GM12878 (cell line): ENCODE measurements at regions not wholly inside any gene's neighbourhood (a gene's known extent, or its start where the extent isn't known, plus 50 kb on each side); places are given as distances from the start of the nearest gene placed in this dataset.

Experiments
- BHLHE40 ChIP-seq, 2 experiments: fragments of 450-650 bp in 1 of 2; IDR thresholded peaks; 2 replicates each; pipeline ENCODE4 v1.6.1; 2011 to 2017; ENCODE audit warnings: low read depth in 2 of 2, borderline replicate concordance in 1 of 2, improper control_type of control experiment in 1 of 2, low read length in 1 of 2, mild to moderate bottlenecking in 1 of 2
- GABPA ChIP-seq: IDR thresholded peaks from 2 replicates; pipeline ENCODE4 v1.6.1; 2014; ENCODE audit warnings: antibody characterized with exemption, low read depth, mild to moderate bottlenecking, inconsistent platforms
- MTA2 ChIP-seq: fragments of 450-650 bp; IDR thresholded peaks from 2 replicates; pipeline ENCODE4 v1.6.1; 2016; ENCODE audit warnings: low read depth, mild to moderate bottlenecking, moderate library complexity
- POLR2AphosphoS5 ChIP-seq: IDR thresholded peaks from 2 replicates; pipeline ENCODE4 v1.6.1; 2011; ENCODE audit warnings: mild to moderate bottlenecking, low read length, inconsistent platforms
- TCF3 ChIP-seq: IDR thresholded peaks from 2 replicates; pipeline ENCODE4 v1.6.1; 2012; ENCODE audit warnings: low read depth, mild to moderate bottlenecking, low read length, borderline replicate concordance; ENCODE audit not compliant: insufficient read depth
- YBX1 ChIP-seq: fragments of 450-650 bp; IDR thresholded peaks from 2 replicates; pipeline ENCODE4 v1.6.1; 2016; ENCODE audit warnings: antibody characterized with exemption
- TF ChIP-seq, protein P1 (sequence below): IDR thresholded peaks from 2 replicates; pipeline ENCODE4 v1.6.1; 2012; ENCODE audit warnings: improper control_type of control experiment, low read depth, low read length; ENCODE audit not compliant: insufficient replicate concordance
- TF ChIP-seq, protein P2 (sequence below): fragments of 450-650 bp; formaldehyde crosslinking; IDR thresholded peaks from 2 replicates; pipeline ENCODE4 v1.5.0; 2022; ENCODE audit warnings: mild to moderate bottlenecking, missing genetic modification characterization
- TF ChIP-seq, protein P3 (sequence below): IDR thresholded peaks from 2 replicates; pipeline ENCODE4 v1.6.1; 2011; ENCODE audit warnings: low read depth, low read length, improper control_type of control experiment, borderline replicate concordance
- TF ChIP-seq, protein P4 (sequence below): IDR thresholded peaks from 2 replicates; pipeline ENCODE4 v1.6.1; 2011; ENCODE audit warnings: borderline replicate concordance, low read depth, mild to moderate bottlenecking, moderate library complexity, low read length; ENCODE audit not compliant: insufficient read depth, poor library complexity, severe bottlenecking
- TF ChIP-seq, protein P5 (sequence below): fragments of 450-650 bp; IDR thresholded peaks from 2 replicates; pipeline ENCODE4 v1.6.1; 2018; ENCODE audit warnings: borderline replicate concordance, mild to moderate bottlenecking; ENCODE audit not compliant: partially characterized antibody
- TF ChIP-seq, protein P6 (sequence below): fragments of 450-650 bp; IDR thresholded peaks from 2 replicates; pipeline ENCODE4 v1.6.1; 2017; ENCODE audit warnings: mild to moderate bottlenecking

DNA sequence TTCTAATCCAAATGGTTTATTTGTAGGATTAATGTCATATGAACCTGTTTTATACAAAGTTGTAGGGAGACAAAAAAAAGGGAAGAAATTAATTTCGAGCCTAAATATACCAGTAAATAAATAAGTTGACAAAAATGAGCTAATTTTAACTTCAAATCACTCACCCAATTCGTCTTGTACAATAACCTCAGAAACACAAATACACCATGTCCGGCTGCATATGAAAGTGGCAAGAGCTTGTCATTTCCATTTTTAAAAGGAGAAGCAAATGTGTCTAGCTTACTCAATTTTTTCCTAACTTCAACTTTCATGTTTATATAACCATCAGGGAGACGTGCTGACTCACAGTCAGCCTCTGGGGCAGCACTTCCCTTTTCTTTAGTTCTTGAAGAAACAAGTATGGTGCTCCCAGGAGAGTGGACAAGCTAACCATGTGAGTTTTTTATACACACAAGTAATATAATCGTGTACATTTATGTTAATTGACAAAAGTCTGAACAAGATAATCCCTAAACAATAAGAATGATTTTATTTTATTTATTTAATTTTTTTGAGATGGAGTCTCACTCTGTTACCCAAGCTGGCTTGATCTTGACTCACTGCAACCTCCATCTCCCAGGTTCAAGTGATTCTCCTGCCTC is 55.5 kb upstream of the SGK1 start (continued):
- TF ChIP-seq, protein P1, sequence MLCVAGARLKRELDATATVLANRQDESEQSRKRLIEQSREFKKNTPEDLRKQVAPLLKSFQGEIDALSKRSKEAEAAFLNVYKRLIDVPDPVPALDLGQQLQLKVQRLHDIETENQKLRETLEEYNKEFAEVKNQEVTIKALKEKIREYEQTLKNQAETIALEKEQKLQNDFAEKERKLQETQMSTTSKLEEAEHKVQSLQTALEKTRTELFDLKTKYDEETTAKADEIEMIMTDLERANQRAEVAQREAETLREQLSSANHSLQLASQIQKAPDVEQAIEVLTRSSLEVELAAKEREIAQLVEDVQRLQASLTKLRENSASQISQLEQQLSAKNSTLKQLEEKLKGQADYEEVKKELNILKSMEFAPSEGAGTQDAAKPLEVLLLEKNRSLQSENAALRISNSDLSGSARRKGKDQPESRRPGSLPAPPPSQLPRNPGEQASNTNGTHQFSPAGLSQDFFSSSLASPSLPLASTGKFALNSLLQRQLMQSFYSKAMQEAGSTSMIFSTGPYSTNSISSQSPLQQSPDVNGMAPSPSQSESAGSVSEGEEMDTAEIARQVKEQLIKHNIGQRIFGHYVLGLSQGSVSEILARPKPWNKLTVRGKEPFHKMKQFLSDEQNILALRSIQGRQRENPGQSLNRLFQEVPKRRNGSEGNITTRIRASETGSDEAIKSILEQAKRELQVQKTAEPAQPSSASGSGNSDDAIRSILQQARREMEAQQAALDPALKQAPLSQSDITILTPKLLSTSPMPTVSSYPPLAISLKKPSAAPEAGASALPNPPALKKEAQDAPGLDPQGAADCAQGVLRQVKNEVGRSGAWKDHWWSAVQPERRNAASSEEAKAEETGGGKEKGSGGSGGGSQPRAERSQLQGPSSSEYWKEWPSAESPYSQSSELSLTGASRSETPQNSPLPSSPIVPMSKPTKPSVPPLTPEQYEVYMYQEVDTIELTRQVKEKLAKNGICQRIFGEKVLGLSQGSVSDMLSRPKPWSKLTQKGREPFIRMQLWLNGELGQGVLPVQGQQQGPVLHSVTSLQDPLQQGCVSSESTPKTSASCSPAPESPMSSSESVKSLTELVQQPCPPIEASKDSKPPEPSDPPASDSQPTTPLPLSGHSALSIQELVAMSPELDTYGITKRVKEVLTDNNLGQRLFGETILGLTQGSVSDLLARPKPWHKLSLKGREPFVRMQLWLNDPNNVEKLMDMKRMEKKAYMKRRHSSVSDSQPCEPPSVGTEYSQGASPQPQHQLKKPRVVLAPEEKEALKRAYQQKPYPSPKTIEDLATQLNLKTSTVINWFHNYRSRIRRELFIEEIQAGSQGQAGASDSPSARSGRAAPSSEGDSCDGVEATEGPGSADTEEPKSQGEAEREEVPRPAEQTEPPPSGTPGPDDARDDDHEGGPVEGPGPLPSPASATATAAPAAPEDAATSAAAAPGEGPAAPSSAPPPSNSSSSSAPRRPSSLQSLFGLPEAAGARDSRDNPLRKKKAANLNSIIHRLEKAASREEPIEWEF: no peak
- TF ChIP-seq, protein P2, sequence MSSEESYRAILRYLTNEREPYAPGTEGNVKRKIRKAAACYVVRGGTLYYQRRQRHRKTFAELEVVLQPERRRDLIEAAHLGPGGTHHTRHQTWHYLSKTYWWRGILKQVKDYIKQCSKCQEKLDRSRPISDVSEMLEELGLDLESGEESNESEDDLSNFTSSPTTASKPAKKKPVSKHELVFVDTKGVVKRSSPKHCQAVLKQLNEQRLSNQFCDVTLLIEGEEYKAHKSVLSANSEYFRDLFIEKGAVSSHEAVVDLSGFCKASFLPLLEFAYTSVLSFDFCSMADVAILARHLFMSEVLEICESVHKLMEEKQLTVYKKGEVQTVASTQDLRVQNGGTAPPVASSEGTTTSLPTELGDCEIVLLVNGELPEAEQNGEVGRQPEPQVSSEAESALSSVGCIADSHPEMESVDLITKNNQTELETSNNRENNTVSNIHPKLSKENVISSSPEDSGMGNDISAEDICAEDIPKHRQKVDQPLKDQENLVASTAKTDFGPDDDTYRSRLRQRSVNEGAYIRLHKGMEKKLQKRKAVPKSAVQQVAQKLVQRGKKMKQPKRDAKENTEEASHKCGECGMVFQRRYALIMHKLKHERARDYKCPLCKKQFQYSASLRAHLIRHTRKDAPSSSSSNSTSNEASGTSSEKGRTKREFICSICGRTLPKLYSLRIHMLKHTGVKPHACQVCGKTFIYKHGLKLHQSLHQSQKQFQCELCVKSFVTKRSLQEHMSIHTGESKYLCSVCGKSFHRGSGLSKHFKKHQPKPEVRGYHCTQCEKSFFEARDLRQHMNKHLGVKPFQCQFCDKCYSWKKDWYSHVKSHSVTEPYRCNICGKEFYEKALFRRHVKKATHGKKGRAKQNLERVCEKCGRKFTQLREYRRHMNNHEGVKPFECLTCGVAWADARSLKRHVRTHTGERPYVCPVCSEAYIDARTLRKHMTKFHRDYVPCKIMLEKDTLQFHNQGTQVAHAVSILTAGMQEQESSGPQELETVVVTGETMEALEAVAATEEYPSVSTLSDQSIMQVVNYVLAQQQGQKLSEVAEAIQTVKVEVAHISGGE: no peak
- TF ChIP-seq, protein P3, sequence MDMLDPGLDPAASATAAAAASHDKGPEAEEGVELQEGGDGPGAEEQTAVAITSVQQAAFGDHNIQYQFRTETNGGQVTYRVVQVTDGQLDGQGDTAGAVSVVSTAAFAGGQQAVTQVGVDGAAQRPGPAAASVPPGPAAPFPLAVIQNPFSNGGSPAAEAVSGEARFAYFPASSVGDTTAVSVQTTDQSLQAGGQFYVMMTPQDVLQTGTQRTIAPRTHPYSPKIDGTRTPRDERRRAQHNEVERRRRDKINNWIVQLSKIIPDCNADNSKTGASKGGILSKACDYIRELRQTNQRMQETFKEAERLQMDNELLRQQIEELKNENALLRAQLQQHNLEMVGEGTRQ: no peak
- TF ChIP-seq BHLHE40 (IDR thresholded peaks at IDR 0.05; ENCODE audit: borderline replicate concordance in 1 of 2, low read depth in 2 of 2, low read length in 1 of 2) (peak; percentile 40 to 52; a peak in 3 of 4 replicates), GABPA (peak; percentile 46), POLR2AphosphoS5 (no peak), TCF3 (no peak), YBX1 (no peak), MTA2 (peak; percentile 77)
- TF ChIP-seq, protein P4, sequence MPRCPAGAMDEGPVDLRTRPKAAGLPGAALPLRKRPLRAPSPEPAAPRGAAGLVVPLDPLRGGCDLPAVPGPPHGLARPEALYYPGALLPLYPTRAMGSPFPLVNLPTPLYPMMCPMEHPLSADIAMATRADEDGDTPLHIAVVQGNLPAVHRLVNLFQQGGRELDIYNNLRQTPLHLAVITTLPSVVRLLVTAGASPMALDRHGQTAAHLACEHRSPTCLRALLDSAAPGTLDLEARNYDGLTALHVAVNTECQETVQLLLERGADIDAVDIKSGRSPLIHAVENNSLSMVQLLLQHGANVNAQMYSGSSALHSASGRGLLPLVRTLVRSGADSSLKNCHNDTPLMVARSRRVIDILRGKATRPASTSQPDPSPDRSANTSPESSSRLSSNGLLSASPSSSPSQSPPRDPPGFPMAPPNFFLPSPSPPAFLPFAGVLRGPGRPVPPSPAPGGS: no peak
- TF ChIP-seq, protein P5, sequence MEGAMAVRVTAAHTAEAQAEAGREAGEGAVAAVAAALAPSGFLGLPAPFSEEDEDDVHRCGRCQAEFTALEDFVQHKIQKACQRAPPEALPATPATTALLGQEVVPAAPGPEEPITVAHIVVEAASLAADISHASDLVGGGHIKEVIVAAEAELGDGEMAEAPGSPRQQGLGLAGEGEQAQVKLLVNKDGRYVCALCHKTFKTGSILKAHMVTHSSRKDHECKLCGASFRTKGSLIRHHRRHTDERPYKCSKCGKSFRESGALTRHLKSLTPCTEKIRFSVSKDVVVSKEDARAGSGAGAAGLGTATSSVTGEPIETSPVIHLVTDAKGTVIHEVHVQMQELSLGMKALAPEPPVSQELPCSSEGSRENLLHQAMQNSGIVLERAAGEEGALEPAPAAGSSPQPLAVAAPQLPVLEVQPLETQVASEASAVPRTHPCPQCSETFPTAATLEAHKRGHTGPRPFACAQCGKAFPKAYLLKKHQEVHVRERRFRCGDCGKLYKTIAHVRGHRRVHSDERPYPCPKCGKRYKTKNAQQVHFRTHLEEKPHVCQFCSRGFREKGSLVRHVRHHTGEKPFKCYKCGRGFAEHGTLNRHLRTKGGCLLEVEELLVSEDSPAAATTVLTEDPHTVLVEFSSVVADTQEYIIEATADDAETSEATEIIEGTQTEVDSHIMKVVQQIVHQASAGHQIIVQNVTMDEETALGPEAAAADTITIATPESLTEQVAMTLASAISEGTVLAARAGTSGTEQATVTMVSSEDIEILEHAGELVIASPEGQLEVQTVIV: no peak
- TF ChIP-seq, protein P6, sequence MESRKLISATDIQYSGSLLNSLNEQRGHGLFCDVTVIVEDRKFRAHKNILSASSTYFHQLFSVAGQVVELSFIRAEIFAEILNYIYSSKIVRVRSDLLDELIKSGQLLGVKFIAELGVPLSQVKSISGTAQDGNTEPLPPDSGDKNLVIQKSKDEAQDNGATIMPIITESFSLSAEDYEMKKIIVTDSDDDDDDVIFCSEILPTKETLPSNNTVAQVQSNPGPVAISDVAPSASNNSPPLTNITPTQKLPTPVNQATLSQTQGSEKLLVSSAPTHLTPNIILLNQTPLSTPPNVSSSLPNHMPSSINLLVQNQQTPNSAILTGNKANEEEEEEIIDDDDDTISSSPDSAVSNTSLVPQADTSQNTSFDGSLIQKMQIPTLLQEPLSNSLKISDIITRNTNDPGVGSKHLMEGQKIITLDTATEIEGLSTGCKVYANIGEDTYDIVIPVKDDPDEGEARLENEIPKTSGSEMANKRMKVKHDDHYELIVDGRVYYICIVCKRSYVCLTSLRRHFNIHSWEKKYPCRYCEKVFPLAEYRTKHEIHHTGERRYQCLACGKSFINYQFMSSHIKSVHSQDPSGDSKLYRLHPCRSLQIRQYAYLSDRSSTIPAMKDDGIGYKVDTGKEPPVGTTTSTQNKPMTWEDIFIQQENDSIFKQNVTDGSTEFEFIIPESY: no peak
